Hepatocyte (in vitro differentiated cells): ENCODE measurements at regions not wholly inside any gene's neighbourhood (a gene's known extent, or its start where the extent isn't known, plus 50 kb on each side); places are given as distances from the start of the nearest gene placed in this dataset.
"Not testable (repeated sequence)": the region's sequence is repeated elsewhere in the genome, so short reads cannot be mapped to it uniquely, and the experiment has no call there.

Experiments used
- DNase-seq: peaks from one replicate; pipeline ENCODE4 v3.0.0-alpha.2; 2016; ENCODE audit warnings: low spot score
- H2AFZ ChIP-seq: fragments of 200-600 bp; sonication (generic); 2 replicates; pipeline ENCODE4 v1.6.0; 2016; ENCODE audit warnings: antibody characterized with exemption, mild to moderate bottlenecking
- H3K27ac ChIP-seq: fragments of 200-600 bp; sonication (generic); 2 replicates; pipeline ENCODE4 v1.5.1; 2016; ENCODE audit warnings: mild to moderate bottlenecking
- H3K27me3 ChIP-seq: fragments of 200-600 bp; sonication (generic); 2 replicates; pipeline ENCODE4 v1.6.1; 2016
- H3K36me3 ChIP-seq: fragments of 200-600 bp; sonication (generic); replicated peaks from 2 replicates; pipeline ENCODE4 v1.5.1; 2016; ENCODE audit warnings: low read depth; ENCODE audit not compliant: insufficient read depth
- H3K4me1 ChIP-seq: fragments of 200-600 bp; sonication (generic); 2 replicates; pipeline ENCODE4 v1.5.1; 2016; ENCODE audit warnings: mild to moderate bottlenecking, moderate library complexity; ENCODE audit not compliant: insufficient read depth
- H3K4me2 ChIP-seq: fragments of 200-600 bp; sonication (generic); 2 replicates; pipeline ENCODE4 v1.6.0; 2016
- H3K4me3 ChIP-seq: fragments of 200-600 bp; sonication (generic); 2 replicates; pipeline ENCODE4 v1.5.1; 2016; ENCODE audit warnings: mild to moderate bottlenecking
- H3K79me2 ChIP-seq: fragments of 200-600 bp; sonication (generic); 2 replicates; pipeline ENCODE4 v1.6.0; 2017; ENCODE audit warnings: mild to moderate bottlenecking
- H3K9me2 ChIP-seq: fragments of 200-600 bp; sonication (generic); replicated peaks from 2 replicates; pipeline ENCODE4 v1.6.0; 2017; ENCODE audit warnings: mild to moderate bottlenecking; ENCODE audit not compliant: insufficient read depth
- H3K9me3 ChIP-seq: fragments of 200-600 bp; sonication (generic); 2 replicates; pipeline ENCODE4 v1.5.1; 2016; ENCODE audit warnings: low read depth, mild to moderate bottlenecking
- H4K20me1 ChIP-seq: fragments of 200-600 bp; sonication (generic); 2 replicates; pipeline ENCODE4 v1.6.0; 2016; ENCODE audit warnings: mild to moderate bottlenecking; ENCODE audit not compliant: insufficient read depth, poor library complexity, severe bottlenecking
- EZH2 ChIP-seq: fragments of 200-600 bp; sonication (generic); IDR thresholded peaks from 2 replicates; pipeline ENCODE4 v1.6.1; 2016; ENCODE audit warnings: antibody characterized with exemption, mild to moderate bottlenecking, borderline replicate concordance
- EZH2phosphoT487 ChIP-seq: fragments of 200-600 bp; sonication (generic); IDR thresholded peaks from one replicate; pipeline ENCODE4 v1.6.1; 2018; ENCODE audit warnings: antibody characterized with exemption, mild to moderate bottlenecking, low read depth, moderate library complexity; ENCODE audit not compliant: unreplicated experiment, severe bottlenecking
- WGBS: methylation state at CpG from one replicate; pipeline ENCODE4 v1.1.6; 2016; ENCODE audit warnings: low lambda C conversion rate; ENCODE audit errors: missing lambda C conversion rate; 5-methylcytosine and 5-hydroxymethylcytosine counted together
- TF ChIP-seq, protein P1 (sequence below): fragments of 200-600 bp; sonication (generic); IDR thresholded peaks from 2 replicates; pipeline ENCODE4 v1.5.1; 2016; ENCODE audit warnings: antibody characterized with exemption, mild to moderate bottlenecking; ENCODE audit not compliant: poor library complexity

DNA sequence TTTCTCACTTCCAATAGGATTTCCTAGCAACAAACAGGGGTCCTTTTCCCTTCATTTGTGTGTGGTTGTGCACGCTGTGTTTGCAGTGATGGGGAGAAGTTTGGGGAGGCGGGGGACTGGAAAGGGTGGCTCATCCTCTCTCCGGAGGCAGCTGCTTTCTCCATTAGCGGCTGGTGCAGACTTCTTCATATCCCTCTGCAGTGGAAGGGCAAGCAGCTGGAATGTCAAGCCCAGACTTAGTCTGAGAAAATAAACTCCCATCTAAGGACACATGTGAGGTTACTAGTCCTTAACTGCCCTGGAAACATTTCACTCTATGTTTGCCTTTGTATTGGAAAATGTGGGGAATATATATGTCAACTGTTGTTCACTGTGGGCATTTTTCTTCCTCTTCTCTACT lies 467.0 kb upstream of the RASGRP1 start:
- no peaks in the 10 kb centered on the region for H3K9me3 ChIP-seq
- H3K27me3 ChIP-seq: no peaks in the 10 kb centered on the region
- 88% methylated on average over 4 of the region's 4 CpGs for WGBS
- no peak overlapping the region for H2AFZ ChIP-seq
- no peaks in the 10 kb centered on the region for H3K79me2 ChIP-seq
- H3K9me2 ChIP-seq: no peaks in the 10 kb centered on the region
- H3K4me1 ChIP-seq: no peaks in the 10 kb centered on the region
- no peaks in the 10 kb centered on the region for H4K20me1 ChIP-seq
- H3K36me3 ChIP-seq: no peaks in the 10 kb centered on the region
- H3K4me3 ChIP-seq: no peak overlapping the region
- H3K4me2 ChIP-seq: no peak overlapping the region
- H3K27ac ChIP-seq: no peak overlapping the region
- no peak for DNase-seq
- TF ChIP-seq EZH2phosphoT487 (no peak), EZH2 (no peak)
- TF ChIP-seq, protein P1, sequence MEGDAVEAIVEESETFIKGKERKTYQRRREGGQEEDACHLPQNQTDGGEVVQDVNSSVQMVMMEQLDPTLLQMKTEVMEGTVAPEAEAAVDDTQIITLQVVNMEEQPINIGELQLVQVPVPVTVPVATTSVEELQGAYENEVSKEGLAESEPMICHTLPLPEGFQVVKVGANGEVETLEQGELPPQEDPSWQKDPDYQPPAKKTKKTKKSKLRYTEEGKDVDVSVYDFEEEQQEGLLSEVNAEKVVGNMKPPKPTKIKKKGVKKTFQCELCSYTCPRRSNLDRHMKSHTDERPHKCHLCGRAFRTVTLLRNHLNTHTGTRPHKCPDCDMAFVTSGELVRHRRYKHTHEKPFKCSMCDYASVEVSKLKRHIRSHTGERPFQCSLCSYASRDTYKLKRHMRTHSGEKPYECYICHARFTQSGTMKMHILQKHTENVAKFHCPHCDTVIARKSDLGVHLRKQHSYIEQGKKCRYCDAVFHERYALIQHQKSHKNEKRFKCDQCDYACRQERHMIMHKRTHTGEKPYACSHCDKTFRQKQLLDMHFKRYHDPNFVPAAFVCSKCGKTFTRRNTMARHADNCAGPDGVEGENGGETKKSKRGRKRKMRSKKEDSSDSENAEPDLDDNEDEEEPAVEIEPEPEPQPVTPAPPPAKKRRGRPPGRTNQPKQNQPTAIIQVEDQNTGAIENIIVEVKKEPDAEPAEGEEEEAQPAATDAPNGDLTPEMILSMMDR: no peak

DNA sequence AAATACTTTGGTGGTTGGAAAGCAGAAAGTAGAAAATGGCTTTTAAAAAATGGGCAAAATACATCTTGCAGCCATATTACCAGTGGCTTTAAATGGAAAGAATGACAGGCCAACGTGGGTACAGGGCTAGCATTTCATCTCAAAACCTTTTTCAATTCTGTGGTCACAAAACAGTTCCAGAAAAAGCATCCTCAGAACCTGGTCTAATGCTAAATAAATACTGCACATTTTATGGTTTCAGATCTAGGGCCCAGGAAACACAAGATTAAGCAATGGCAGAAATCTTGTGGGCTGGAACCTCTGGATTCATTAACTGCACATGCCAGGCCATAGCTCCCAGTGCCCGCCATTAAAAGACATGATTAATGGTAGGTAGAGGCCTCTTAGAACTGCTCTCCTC lies 470.2 kb upstream of the RASGRP1 start:
- Histone ChIP-seq H4K20me1 (no peaks in the 10 kb centered on the region), H3K27me3 (no peaks in the 10 kb centered on the region), H3K4me1 (no peaks in the 10 kb centered on the region), H3K36me3 (no peaks in the 10 kb centered on the region), H3K79me2 (no peaks in the 10 kb centered on the region), H3K9me2 (no peaks in the 10 kb centered on the region), H2AFZ (no peak overlapping the region), H3K4me2 (no peak overlapping the region), H3K9me3 (no peaks in the 10 kb centered on the region), H3K4me3 (no peak overlapping the region), H3K27ac (no peak overlapping the region)
- WGBS: 84% methylated on average over 2 of the region's 2 CpGs
- DNase-seq: no peak
- TF ChIP-seq, protein P1: no peak
- TF ChIP-seq EZH2phosphoT487 (no peak), EZH2 (no peak)

DNA sequence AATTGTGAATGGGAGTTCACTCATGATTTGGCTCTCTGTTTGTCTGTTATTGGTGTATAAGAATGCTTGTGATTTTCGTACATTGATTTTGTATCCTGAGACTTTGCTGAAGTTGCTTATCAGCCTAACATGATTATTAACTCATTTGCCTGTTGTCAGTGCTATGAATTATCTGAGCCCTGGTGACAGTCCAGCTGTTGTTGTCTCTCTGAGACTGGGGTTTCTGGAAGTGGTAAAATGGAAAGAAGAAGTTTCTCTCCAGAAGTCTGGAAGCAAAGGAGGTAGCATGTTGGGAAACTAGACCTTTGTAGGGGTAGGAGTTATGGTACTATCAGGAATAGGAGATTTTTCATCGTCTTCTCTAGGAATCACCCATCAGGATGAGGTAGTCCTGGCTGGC lies 473.0 kb upstream of the RASGRP1 start:
- not testable (repeated sequence) for H3K79me2 ChIP-seq, H4K20me1 ChIP-seq, H3K36me3 ChIP-seq, H3K27ac ChIP-seq, H2AFZ ChIP-seq, H3K4me3 ChIP-seq, H3K9me2 ChIP-seq, DNase-seq, H3K4me2 ChIP-seq, H3K27me3 ChIP-seq, H3K4me1 ChIP-seq, H3K9me3 ChIP-seq
- WGBS: 97% methylated on average over 2 of the region's 2 CpGs

DNA sequence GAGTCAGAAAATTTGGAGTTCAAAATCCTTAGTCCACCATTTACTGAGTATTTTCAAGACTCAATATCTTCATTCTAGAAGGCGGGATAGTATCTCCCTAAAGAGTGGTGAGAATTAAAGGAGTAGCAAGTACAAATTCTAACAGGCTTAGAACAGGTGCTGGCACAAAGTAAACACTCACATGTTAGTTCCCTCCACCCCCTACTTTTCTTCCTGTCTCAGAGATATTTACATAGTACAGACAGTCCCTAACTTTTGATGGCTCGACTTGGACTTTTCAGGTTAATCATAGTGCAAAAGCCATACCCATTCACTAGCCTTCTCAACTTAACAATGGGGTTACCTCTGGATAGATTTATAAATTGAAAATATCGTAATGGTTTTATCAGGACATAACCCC lies 476.2 kb upstream of the RASGRP1 start:
- WGBS: 89% methylated on average over 3 of the region's 3 CpGs
- H3K79me2 ChIP-seq: no peaks in the 10 kb centered on the region

More for the DNA sequence above, 476.2 kb upstream of the RASGRP1 start:
- no peaks in the 10 kb centered on the region for H3K9me3 ChIP-seq
- DNase-seq: no peak
- H3K36me3 ChIP-seq: no peaks in the 10 kb centered on the region
- TF ChIP-seq EZH2phosphoT487: no peak
- no peak for TF ChIP-seq EZH2
- TF ChIP-seq, protein P1: no peak
- peaks cover 4% of the 10 kb centered on the region for H3K4me1 ChIP-seq
- H3K9me2 ChIP-seq: no peaks in the 10 kb centered on the region
- no peaks in the 10 kb centered on the region for H3K27me3 ChIP-seq
- no peak overlapping the region for H3K4me2 ChIP-seq
- no peak overlapping the region for H2AFZ ChIP-seq
- H4K20me1 ChIP-seq: no peaks in the 10 kb centered on the region
- H3K27ac ChIP-seq: no peak overlapping the region
- H3K4me3 ChIP-seq: no peak overlapping the region
